SU-DHL-6 (cell line): ENCODE measurements at regions not wholly inside any gene's neighbourhood (a gene's known extent, or its start where the extent isn't known, plus 50 kb on each side); places are given as distances from the start of the nearest gene placed in this dataset.
"Not testable (repeated sequence)": the region's sequence is repeated elsewhere in the genome, so short reads cannot be mapped to it uniquely, and the experiment has no call there.

Experiments
- EZH2phosphoT487 ChIP-seq: fragments of 200-600 bp; sonication (generic), shearing (Covaris generic); conservative IDR thresholded peaks from 2 replicates; pipeline ENCODE4 v1.6.1; 2018; ENCODE audit warnings: mild to moderate bottlenecking, antibody characterized with exemption, low read length, moderate library complexity, mixed read lengths
- TF ChIP-seq, protein P1 (sequence below): fragments of 200-600 bp; sonication (generic); IDR thresholded peaks from one replicate; pipeline ENCODE4 v1.5.1; 2017; ENCODE audit warnings: antibody characterized with exemption, mild to moderate bottlenecking, low read length, moderate library complexity; ENCODE audit not compliant: insufficient read depth, poor library complexity, severe bottlenecking

DNA sequence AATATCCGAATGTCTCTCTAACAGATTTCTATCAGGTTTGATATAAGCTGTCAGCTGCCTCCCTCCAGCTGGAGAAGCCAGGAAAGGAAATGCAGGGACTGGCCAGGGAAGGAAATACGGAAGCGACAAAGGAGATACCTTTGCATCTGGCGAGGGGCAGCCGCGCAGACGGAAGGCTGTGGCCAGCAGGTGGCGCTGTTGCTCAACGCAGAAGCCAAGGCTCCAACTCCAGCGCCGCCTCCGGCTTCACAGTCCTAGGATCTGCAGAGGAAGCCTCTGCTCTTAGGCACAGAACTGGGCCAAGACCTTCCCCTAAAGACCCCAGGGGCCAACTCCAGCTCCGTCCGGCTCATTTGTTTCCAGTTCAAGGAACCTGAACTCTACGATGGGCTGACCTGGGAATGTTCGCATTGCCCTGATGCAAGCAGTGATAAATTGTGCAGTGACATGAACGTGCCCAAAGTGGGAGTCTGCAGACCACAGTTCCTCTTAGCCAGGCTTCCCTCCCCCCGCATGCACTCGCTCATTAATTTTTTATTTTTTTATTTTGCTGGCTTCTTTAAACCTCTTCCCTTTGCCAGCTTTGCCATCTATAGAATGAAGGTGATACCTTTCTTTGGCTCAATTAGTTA, 97.3 kb upstream of the LYZL2 start:
- TF ChIP-seq, protein P1, sequence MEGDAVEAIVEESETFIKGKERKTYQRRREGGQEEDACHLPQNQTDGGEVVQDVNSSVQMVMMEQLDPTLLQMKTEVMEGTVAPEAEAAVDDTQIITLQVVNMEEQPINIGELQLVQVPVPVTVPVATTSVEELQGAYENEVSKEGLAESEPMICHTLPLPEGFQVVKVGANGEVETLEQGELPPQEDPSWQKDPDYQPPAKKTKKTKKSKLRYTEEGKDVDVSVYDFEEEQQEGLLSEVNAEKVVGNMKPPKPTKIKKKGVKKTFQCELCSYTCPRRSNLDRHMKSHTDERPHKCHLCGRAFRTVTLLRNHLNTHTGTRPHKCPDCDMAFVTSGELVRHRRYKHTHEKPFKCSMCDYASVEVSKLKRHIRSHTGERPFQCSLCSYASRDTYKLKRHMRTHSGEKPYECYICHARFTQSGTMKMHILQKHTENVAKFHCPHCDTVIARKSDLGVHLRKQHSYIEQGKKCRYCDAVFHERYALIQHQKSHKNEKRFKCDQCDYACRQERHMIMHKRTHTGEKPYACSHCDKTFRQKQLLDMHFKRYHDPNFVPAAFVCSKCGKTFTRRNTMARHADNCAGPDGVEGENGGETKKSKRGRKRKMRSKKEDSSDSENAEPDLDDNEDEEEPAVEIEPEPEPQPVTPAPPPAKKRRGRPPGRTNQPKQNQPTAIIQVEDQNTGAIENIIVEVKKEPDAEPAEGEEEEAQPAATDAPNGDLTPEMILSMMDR = not testable (repeated sequence)
- TF ChIP-seq EZH2phosphoT487 = not testable (repeated sequence)
